Sigmoid colon (tissue), 6 donors: ENCODE measurements at regions not wholly inside any gene's neighbourhood (a gene's known extent, or its start where the extent isn't known, plus 50 kb on each side); places are given as distances from the start of the nearest gene placed in this dataset.

Experiments
- DNase-seq: peaks from one replicate; pipeline ENCODE4 v3.0.0-alpha.2; 2019
- H3K27ac ChIP-seq, 4 donors: fragments of 200-600 bp; sonication (generic); one replicate each; pipeline ENCODE4 v1.5.1; 2016 to 2019; ENCODE audit warnings: mild to moderate bottlenecking in 1 of 4
- H3K27me3 ChIP-seq, 3 donors: fragments of 200-600 bp; sonication (generic); one replicate each; pipeline ENCODE4 v1.5.1; 2019; ENCODE audit warnings: mild to moderate bottlenecking in 1 of 3
- H3K36me3 ChIP-seq, 4 donors: fragments of 200-600 bp; sonication (generic); one replicate each; pipeline ENCODE4 v1.5.1; 2016 to 2019
- H3K4me1 ChIP-seq, 4 donors: fragments of 200-600 bp; sonication (generic); one replicate each; pipeline ENCODE4 v1.5.1; 2017 to 2019
- H3K4me3 ChIP-seq, 4 donors: fragments of 200-600 bp; sonication (generic); one replicate each; pipeline ENCODE4 v1.5.1; 2017 to 2019; ENCODE audit warnings: mild to moderate bottlenecking in 2 of 4, moderate library complexity in 1 of 4
- H3K9me3 ChIP-seq, 4 donors: fragments of 200-600 bp in 3 of 4; sonication (generic) in 3 of 4; one replicate each; pipeline versions ENCODE4 v1.5.1 to v1.6.1; 2013 to 2019
- CTCF ChIP-seq, 4 experiments: fragments of 450-650 bp in 3 of 4; fragments of 200-600 bp in 1 of 4; IDR thresholded peaks; one replicate each; pipeline ENCODE4 v1.5.1; 2016 to 2019; ENCODE audit warnings: antibody characterized with exemption in 4 of 4, mild to moderate bottlenecking in 3 of 4, moderate library complexity in 2 of 4
- EP300 ChIP-seq, 4 donors: sonication (generic); formaldehyde crosslinking; IDR thresholded peaks; one replicate each; pipeline ENCODE4 v1.6.1; 2017; ENCODE audit warnings: antibody characterized with exemption in 4 of 4
- POLR2A ChIP-seq, 2 donors: fragments of 450-650 bp; IDR thresholded peaks; one replicate each; pipeline ENCODE4 v1.6.1; 2016; ENCODE audit warnings: antibody characterized with exemption in 2 of 2, mild to moderate bottlenecking in 2 of 2, moderate library complexity in 2 of 2
- POLR2AphosphoS5 ChIP-seq, 4 donors: sonication (generic); formaldehyde crosslinking; IDR thresholded peaks; one replicate each; pipeline ENCODE4 v1.6.1; 2017; ENCODE audit warnings: antibody characterized with exemption in 4 of 4
- WGBS, 2 donors: extraction: QIAGEN DNeasy Blood & Tissue Kit; methylation state at CpG; one replicate each; pipeline ENCODE4 v1.1.7; 2013; 5-methylcytosine and 5-hydroxymethylcytosine counted together
- intact Hi-C: fragments of 100-400 bp; cut with DNase I; formaldehyde crosslinking; loops from one replicate; pipeline ENCODE4 v1.15.1; 2023
- donor health status: healthy with polysubstance abuse.
- donor health status: healthy.

GRCh38 chr14:100396266-100396795, 73.2 kb downstream of the SLC25A47 start:
- no peaks in the 10 kb centered on the region for H3K36me3 ChIP-seq
- H3K9me3 ChIP-seq = no peaks in the 10 kb centered on the region
- H3K4me3 ChIP-seq = no peak overlapping the region
- H3K27me3 ChIP-seq = no peaks in the 10 kb centered on the region
- no peak for DNase-seq
- peaks cover 0 to 22% (median 15%) of the 10 kb centered on the region in 4 donors for H3K4me1 ChIP-seq
- TF ChIP-seq CTCF (IDR thresholded peaks at IDR 0.05) (no peak), EP300 (IDR thresholded peaks at IDR 0.05) (no peak), POLR2AphosphoS5 (IDR thresholded peaks at IDR 0.05) (no peak), POLR2A (IDR thresholded peaks at IDR 0.05) (no peak)
- H3K27ac ChIP-seq = no peak overlapping the region
- 88 to 92% methylated on average over 7 of the region's 7 CpGs for WGBS, 2 donors
- intact Hi-C loops = no loop called here

- no peak for DNase-seq
- TF ChIP-seq EP300 (IDR thresholded peaks at IDR 0.05) = no peak
- TF ChIP-seq CTCF (IDR thresholded peaks at IDR 0.05) = no peak
- TF ChIP-seq POLR2AphosphoS5 (IDR thresholded peaks at IDR 0.05) = no peak
- no peak for TF ChIP-seq POLR2A (IDR thresholded peaks at IDR 0.05)
- no peak overlapping the region for H3K27ac ChIP-seq
- intact Hi-C loops = no loop called here
- WGBS, 2 donors = 81 to 90% methylated on average over 8 of the region's 8 CpGs
- no peaks in the 10 kb centered on the region for H3K27me3 ChIP-seq
- no peaks in the 10 kb centered on the region for H3K36me3 ChIP-seq
- peaks cover 0 to 16% (median 10%) of the 10 kb centered on the region in 4 donors for H3K4me1 ChIP-seq
- no peaks in the 10 kb centered on the region for H3K9me3 ChIP-seq
- no peak overlapping the region for H3K4me3 ChIP-seq
These were observed 73.9 kb downstream of the SLC25A47 start for GRCh38 chr14:100397005-100397404.

DNA sequence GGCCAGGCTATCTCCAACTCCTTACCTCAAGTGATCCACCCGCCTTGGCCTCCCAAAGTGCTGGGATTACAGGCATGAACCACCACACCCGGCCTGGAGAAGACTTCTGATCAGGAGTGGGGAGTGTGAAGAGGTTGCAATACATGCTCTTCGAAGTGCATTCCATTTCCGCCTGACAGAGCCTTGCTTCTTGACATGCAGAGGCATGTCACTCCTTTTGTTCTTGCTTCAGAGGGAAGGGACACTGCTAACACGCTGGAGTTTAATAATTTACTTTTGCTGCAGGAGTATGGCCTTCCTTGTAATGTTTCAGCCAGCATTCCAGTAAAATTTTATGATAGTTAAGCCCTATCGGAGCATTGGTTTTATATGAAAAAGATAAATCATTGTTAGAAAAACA, 74.9 kb downstream of the SLC25A47 start:
- no peak for DNase-seq
- TF ChIP-seq EP300 (IDR thresholded peaks at IDR 0.05) = no peak
- no peak for TF ChIP-seq CTCF (IDR thresholded peaks at IDR 0.05)
- TF ChIP-seq POLR2A (IDR thresholded peaks at IDR 0.05) = no peak
- no peak for TF ChIP-seq POLR2AphosphoS5 (IDR thresholded peaks at IDR 0.05)
- no peaks in the 10 kb centered on the region for H3K36me3 ChIP-seq
- intact Hi-C loops = no loop called here
- 19 to 75% methylated on average over 6 of the region's 6 CpGs for WGBS, 2 donors
- H3K27ac ChIP-seq = no peak overlapping the region
- H3K9me3 ChIP-seq = no peaks in the 10 kb centered on the region
- H3K4me3 ChIP-seq = no peak overlapping the region
- H3K27me3 ChIP-seq = no peaks in the 10 kb centered on the region
- H3K4me1 ChIP-seq = peaks cover 0 to 14% (median 4%) of the 10 kb centered on the region in 4 donors

DNA sequence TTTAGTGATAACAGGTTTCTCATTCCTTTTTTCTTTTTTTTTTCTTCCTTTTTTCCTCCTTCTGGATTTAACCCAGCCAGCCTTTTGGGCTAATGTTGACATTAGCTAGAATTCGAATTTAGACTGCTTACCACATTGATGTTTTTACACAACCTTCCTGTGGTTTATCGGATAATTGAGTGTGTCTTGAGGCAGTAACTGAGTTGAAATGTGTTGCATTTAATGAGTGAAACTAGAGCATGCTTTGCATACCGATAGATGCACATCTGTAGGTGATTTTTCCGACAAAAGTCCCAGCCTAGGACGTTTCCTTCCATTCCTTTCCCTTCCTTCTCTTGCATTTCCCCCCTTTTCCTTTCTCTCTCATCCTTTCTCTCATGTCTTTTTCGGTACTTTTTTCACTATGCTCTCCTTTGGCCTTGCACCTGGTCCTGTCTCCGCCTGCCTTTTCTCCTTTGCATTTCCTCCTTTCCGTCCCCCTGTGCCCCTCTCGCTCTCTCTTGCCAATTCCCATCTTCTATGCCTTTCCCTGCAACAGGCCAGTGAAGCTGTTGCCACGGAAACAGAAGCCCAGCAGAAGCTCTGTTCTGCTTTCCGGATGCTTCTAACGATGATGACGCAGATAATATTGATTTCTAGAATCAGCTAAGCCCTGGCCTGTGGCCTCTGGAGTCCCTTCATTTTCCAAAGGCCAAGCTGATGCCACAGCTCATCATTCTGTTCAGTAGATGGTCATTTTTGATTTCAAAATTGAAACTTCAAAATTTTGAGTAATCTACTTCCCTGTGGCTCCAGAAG, 76.1 kb downstream of the SLC25A47 start:
- DNase-seq = no peak
- Histone ChIP-seq H3K36me3 (no peaks in the 10 kb centered on the region), H3K9me3 (no peaks in the 10 kb centered on the region), H3K4me1 (peaks cover 0 to 8% (median 0%) of the 10 kb centered on the region in 4 donors), H3K27ac (no peak overlapping the region), H3K4me3 (no peak overlapping the region), H3K27me3 (no peaks in the 10 kb centered on the region)
- TF ChIP-seq CTCF (IDR thresholded peaks at IDR 0.05) = no peak
- TF ChIP-seq EP300 (IDR thresholded peaks at IDR 0.05) = no peak
- no peak for TF ChIP-seq POLR2A (IDR thresholded peaks at IDR 0.05)
- TF ChIP-seq POLR2AphosphoS5 (IDR thresholded peaks at IDR 0.05) = no peak
- 74 to 84% methylated on average over 13 of the region's 13 CpGs for WGBS, 2 donors
- intact Hi-C loops = no loop called here
